Mesendoderm (in vitro differentiated cells): ENCODE measurements at regions not wholly inside any gene's neighbourhood (a gene's known extent, or its start where the extent isn't known, plus 50 kb on each side); places are given as distances from the start of the nearest gene placed in this dataset.
"Not testable (repeated sequence)": the region's sequence is repeated elsewhere in the genome, so short reads cannot be mapped to it uniquely, and the experiment has no call there.

Experiments used
- DNase-seq: peaks from one replicate; pipeline ENCODE4 v3.0.0; 2013
- H2AK5ac ChIP-seq: 2 replicates; pipeline ENCODE4 v1.6.1; 2013; ENCODE audit warnings: low read length, inconsistent platforms
- H2BK120ac ChIP-seq: 2 replicates; pipeline ENCODE4 v1.6.1; 2013; ENCODE audit warnings: low read depth, mild to moderate bottlenecking, low read length, moderate library complexity, mixed read lengths
- H2BK15ac ChIP-seq: replicated peaks from 2 replicates; pipeline ENCODE4 v1.6.1; 2013; ENCODE audit warnings: low read depth, mild to moderate bottlenecking, moderate library complexity
- H2BK5ac ChIP-seq: 2 replicates; pipeline ENCODE4 v1.6.1; 2013; ENCODE audit warnings: low read length, inconsistent platforms
- H3K18ac ChIP-seq: 2 replicates; pipeline ENCODE4 v1.6.1; 2013; ENCODE audit warnings: mild to moderate bottlenecking, low read length, mixed read lengths
- H3K23ac ChIP-seq: one replicate; pipeline ENCODE4 v1.6.1; 2013; ENCODE audit warnings: low read length
- H3K27ac ChIP-seq: 2 replicates; pipeline ENCODE4 v1.5.1; 2013; ENCODE audit warnings: low read depth, mild to moderate bottlenecking, inconsistent platforms, low read length, moderate library complexity
- H3K27me3 ChIP-seq: 2 replicates; pipeline ENCODE4 v1.6.1; 2013; ENCODE audit warnings: low read length, control low read depth, mild to moderate bottlenecking, inconsistent platforms; ENCODE audit not compliant: insufficient read depth, poor library complexity
- H3K36me3 ChIP-seq: 2 replicates; pipeline ENCODE4 v1.6.1; 2013; ENCODE audit warnings: low read length, inconsistent platforms; ENCODE audit not compliant: control insufficient read depth, insufficient read depth
- H3K4ac ChIP-seq: one replicate; pipeline ENCODE4 v1.6.1; 2013; ENCODE audit warnings: low read depth, mild to moderate bottlenecking, low read length, moderate library complexity
- H3K4me1 ChIP-seq: 2 replicates; pipeline ENCODE4 v1.6.1; 2013; ENCODE audit warnings: low read depth, low read length, inconsistent platforms; ENCODE audit not compliant: control insufficient read depth
- H3K4me2 ChIP-seq: 2 replicates; pipeline ENCODE4 v1.6.1; 2013; ENCODE audit warnings: low read length
- H3K4me3 ChIP-seq: 2 replicates; pipeline ENCODE4 v1.5.1; 2013; ENCODE audit warnings: mild to moderate bottlenecking, low read length
- H3K56ac ChIP-seq: one replicate; pipeline ENCODE4 v1.6.1; 2013; ENCODE audit warnings: low read length
- H3K79me1 ChIP-seq: 2 replicates; pipeline ENCODE4 v1.6.1; 2013; ENCODE audit warnings: low read length, inconsistent platforms
- H3K79me2 ChIP-seq: 2 replicates; pipeline ENCODE4 v1.6.1; 2013; ENCODE audit warnings: mild to moderate bottlenecking, low read length; ENCODE audit not compliant: control insufficient read depth, insufficient read depth
- H3K9ac ChIP-seq: 2 replicates; pipeline ENCODE4 v1.6.1; 2013; ENCODE audit warnings: low read length, inconsistent platforms
- H4K5ac ChIP-seq: one replicate; pipeline ENCODE4 v1.6.1; 2013; ENCODE audit warnings: low read length
- H4K8ac ChIP-seq: one replicate; pipeline ENCODE4 v1.6.1; 2013; ENCODE audit warnings: low read depth, mild to moderate bottlenecking, control low read depth, low read length, moderate library complexity
- WGBS: extraction: QIAGEN DNeasy Blood & Tissue Kit; methylation state at CpG from one replicate; pipeline ENCODE4 v1.1.7; 2013; ENCODE audit warnings: low lambda C conversion rate, missing lambda C conversion rate; ENCODE audit not compliant: insufficient coverage; ENCODE audit errors: extremely low coverage; 5-methylcytosine and 5-hydroxymethylcytosine counted together

DNA sequence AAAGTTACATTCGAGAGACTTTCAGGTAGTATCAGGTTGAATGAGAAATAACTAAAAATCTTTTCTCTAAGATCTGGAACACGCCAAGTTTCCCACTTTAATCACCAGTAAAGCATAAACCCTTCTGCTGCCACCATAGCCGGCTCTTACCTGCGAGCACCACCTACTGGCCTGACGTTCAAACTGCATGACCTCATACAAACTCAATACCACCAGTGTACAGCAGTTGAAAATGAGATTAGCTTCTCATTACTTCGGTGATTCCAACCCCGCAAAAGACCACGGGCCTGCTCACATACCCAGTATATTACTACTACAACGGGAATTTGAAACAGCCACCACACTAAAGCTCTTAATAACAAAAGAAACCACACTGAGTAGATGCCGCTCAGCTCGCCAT lies 1191.2 kb downstream of the TMEM121 start:
- H4K8ac ChIP-seq, H3K4me2 ChIP-seq, DNase-seq, H3K56ac ChIP-seq, H3K79me1 ChIP-seq, H2BK5ac ChIP-seq, H3K4ac ChIP-seq, H2BK120ac ChIP-seq, H3K4me1 ChIP-seq, H3K23ac ChIP-seq, H3K18ac ChIP-seq, H3K27ac ChIP-seq, H3K9ac ChIP-seq, H4K5ac ChIP-seq, H3K79me2 ChIP-seq, H3K27me3 ChIP-seq, H3K36me3 ChIP-seq, H3K4me3 ChIP-seq, H2AK5ac ChIP-seq, H2BK15ac ChIP-seq: not testable (repeated sequence)
- no CpG with 5 or more reads among the region's 11 CpGs for WGBS

DNA sequence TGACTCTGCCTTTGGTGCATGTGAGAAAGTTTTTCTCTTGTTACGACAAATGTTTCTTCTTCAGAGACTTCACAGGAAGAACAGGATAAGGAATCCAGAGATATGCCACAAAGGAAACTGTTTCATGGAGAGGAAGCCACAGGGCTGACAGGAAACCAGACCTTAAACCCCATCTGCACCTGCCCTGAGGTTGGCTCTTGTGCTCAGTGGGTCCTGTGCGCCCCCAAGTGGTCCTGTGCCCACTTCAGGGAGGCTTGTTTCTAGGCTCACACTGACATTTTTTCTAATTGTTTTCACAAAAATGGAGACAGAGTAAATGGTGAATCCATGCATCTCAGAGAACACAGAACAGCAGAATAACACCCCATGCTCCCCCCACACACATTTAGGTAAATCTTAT lies 1193.5 kb downstream of the TMEM121 start:
- H4K8ac ChIP-seq, H3K56ac ChIP-seq, H2BK15ac ChIP-seq, DNase-seq, H3K79me2 ChIP-seq, H3K9ac ChIP-seq, H2BK5ac ChIP-seq, H3K4me3 ChIP-seq, H3K4me2 ChIP-seq, H3K23ac ChIP-seq, H3K18ac ChIP-seq, H3K79me1 ChIP-seq, H3K4ac ChIP-seq, H2BK120ac ChIP-seq, H3K4me1 ChIP-seq, H2AK5ac ChIP-seq, H4K5ac ChIP-seq, H3K27ac ChIP-seq, H3K36me3 ChIP-seq, H3K27me3 ChIP-seq: not testable (repeated sequence)
- no CpG with 5 or more reads among the region's 2 CpGs for WGBS

DNA sequence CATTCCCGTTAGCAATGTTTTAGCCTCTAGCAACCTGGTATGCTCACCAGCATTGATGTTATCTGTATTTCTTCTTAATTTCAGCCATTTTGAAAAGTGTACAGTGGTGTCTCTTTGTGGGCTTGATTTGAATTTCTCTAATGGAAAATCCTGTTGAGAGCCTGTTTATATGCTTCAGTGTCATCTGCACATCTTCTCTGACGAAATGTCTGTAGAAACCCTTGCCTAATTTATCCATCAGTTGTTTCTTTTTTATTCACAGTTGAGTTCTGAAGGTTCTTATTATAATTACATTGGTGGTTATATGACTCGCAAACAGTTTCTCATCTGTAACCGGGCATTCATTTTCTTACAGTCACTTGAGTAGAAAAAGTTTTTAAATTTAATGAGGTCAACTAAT lies 1195.5 kb downstream of the TMEM121 start:
- not testable (repeated sequence) for H3K4ac ChIP-seq, H4K5ac ChIP-seq, H3K4me1 ChIP-seq, H3K9ac ChIP-seq, H3K79me1 ChIP-seq, H2BK120ac ChIP-seq, DNase-seq, H3K27me3 ChIP-seq, H3K27ac ChIP-seq, H3K79me2 ChIP-seq, H3K36me3 ChIP-seq, H3K4me2 ChIP-seq, H3K56ac ChIP-seq, H2AK5ac ChIP-seq, H3K23ac ChIP-seq, H2BK15ac ChIP-seq, H2BK5ac ChIP-seq, H4K8ac ChIP-seq, H3K18ac ChIP-seq, H3K4me3 ChIP-seq
- no CpG with 5 or more reads among the region's 4 CpGs for WGBS

DNA sequence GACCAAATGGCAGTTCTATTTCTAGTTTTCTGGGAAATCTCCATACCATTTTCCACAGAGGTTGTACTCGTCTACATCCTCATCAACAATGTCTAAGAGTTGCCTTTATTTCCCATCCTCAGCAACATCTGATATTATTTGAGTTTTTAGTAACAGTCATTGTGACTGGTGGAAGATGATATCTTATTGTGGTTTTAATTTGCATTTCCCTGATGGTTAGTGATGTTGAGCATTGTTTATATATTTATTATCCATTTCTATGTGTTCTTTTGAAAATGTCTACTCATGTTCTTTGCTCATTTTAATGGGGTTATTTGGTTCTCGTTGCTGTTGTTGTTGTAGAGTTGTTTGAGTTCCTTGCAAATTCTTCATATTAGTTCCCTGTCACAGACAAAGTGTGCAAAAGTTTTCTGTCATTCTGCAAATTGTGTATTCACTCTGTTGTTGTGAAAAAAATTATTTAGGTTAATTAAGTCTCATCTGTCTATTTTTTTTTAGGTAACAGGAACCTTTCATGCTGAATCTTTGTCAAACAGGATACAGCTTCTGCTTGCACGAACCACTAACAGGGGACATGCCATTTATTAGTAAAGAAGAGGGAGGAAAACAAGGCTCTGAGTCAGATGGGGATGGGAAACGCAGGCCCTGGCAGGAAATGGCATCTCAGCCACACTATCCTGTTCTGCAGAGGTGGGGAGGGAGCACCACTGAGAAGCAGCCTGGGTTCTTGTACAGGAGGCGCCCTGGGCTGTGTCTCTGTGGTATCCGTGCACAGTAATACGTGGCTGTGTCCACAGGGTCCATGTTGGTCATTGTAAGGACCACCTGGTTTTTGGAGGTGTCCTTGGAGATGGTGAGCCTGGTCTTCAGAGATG lies 1196.7 kb downstream of the TMEM121 start:
- not testable (repeated sequence) for H3K79me1 ChIP-seq, H3K4me2 ChIP-seq, H3K4me1 ChIP-seq, H2BK5ac ChIP-seq, H3K56ac ChIP-seq, H3K27me3 ChIP-seq, H3K27ac ChIP-seq, H3K4me3 ChIP-seq, H2BK15ac ChIP-seq, H3K18ac ChIP-seq, H4K5ac ChIP-seq, H3K9ac ChIP-seq, H2AK5ac ChIP-seq, H3K79me2 ChIP-seq, H3K4ac ChIP-seq, H4K8ac ChIP-seq, H3K23ac ChIP-seq, DNase-seq, H3K36me3 ChIP-seq, H2BK120ac ChIP-seq
- whole genome bisulfite sequencing = no CpG with 5 or more reads among the region's 7 CpGs

DNA sequence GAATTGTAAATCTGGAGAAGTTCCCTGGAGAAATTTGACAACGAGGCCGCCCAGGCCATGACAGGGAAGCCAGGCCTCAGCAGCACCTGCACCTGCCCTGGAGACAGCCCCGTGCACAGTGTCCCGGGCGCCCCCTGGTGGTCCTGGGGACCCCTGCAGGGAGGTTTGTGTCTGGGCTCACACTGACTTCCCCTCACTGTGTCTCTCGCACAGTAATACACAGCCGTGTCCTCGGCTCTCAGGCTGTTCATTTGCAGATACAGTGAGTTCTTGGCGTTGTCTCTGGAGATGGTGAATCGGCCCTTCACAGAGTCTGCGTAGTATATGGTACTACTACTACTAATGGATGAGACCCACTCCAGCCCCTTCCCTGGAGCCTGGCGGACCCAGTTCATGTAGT lies 1201.6 kb downstream of the TMEM121 start:
- not testable (repeated sequence) for H3K23ac ChIP-seq, H2BK120ac ChIP-seq, H3K27me3 ChIP-seq, H3K27ac ChIP-seq, H2BK5ac ChIP-seq, H2BK15ac ChIP-seq, H4K8ac ChIP-seq, DNase-seq, H3K18ac ChIP-seq, H3K36me3 ChIP-seq, H3K56ac ChIP-seq, H3K4ac ChIP-seq, H3K4me2 ChIP-seq, H4K5ac ChIP-seq, H2AK5ac ChIP-seq, H3K79me2 ChIP-seq, H3K4me1 ChIP-seq, H3K9ac ChIP-seq, H3K4me3 ChIP-seq, H3K79me1 ChIP-seq
- WGBS = no CpG with 5 or more reads among the region's 12 CpGs

DNA sequence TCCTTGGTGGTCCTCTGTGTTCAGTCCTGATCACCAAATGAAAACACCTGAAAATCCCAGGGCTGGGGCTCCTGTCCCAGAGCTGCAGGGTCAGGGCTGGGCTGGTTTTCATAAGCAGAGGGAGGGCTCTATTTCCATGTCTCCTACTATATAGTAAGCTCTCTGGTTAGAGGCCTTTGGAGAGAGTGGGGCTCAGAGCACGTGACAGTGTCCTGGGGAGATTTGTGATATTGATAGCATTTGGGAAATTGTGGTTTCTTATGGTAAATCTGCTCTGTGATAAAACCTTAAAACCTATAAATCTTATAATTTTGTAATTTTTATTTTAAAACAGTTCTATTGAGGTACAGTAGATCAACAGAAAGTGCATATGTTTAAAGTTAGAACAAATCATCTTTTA lies 1202.2 kb downstream of the TMEM121 start:
- no peak overlapping the region for H3K9ac ChIP-seq
- H3K56ac ChIP-seq = no peak overlapping the region
- WGBS = no CpG with 5 or more reads among the region's 1 CpG
- no peak overlapping the region for H3K4ac ChIP-seq
- H3K79me1 ChIP-seq = no peaks in the 10 kb centered on the region
- no peaks in the 10 kb centered on the region for H3K4me1 ChIP-seq
- H2AK5ac ChIP-seq = no peak overlapping the region
- H4K5ac ChIP-seq = no peak overlapping the region
- no peaks in the 10 kb centered on the region for H3K27me3 ChIP-seq
- no peak for DNase-seq
- H2BK120ac ChIP-seq = no peak overlapping the region
- H3K79me2 ChIP-seq = no peaks in the 10 kb centered on the region
- H3K4me3 ChIP-seq = no peak overlapping the region
- no peak overlapping the region for H2BK5ac ChIP-seq
- H3K36me3 ChIP-seq = no peaks in the 10 kb centered on the region
- H3K18ac ChIP-seq = no peak overlapping the region
- no peak overlapping the region for H3K27ac ChIP-seq
- no peak overlapping the region for H3K4me2 ChIP-seq
- H4K8ac ChIP-seq = no peak overlapping the region
- H2BK15ac ChIP-seq = no peak overlapping the region
- H3K23ac ChIP-seq = no peak overlapping the region
